ENCODE measurements at regions not wholly inside any gene's neighbourhood (a gene's known extent, or its start where the extent isn't known, plus 50 kb on each side); places are given as distances from the start of the nearest gene placed in this dataset.

GRCh38 chr3:164460851-164461250 lies 617.4 kb downstream of the SI start:
- no peak for TF ChIP-seq POLR2A (conservative IDR thresholded peaks at IDR 0.05)
- TF ChIP-seq ZNF263 (CRISPR knock-in tag; IDR thresholded peaks at IDR 0.05; ENCODE audit: borderline replicate concordance): no peak
- TF ChIP-seq RNF2 (IDR thresholded peaks at IDR 0.05): no peak
